CD4-positive, alpha-beta memory T cell (primary cell): ENCODE measurements at regions not wholly inside any gene's neighbourhood (a gene's known extent, or its start where the extent isn't known, plus 50 kb on each side); places are given as distances from the start of the nearest gene placed in this dataset.
A peak's percentile ranks its signal among the peaks of the same experiment; 100 is the strongest.

Source experiments
- CTCF ChIA-PET: fragments of 350-600 bp; sonication (Branson Sonifier 250); formaldehyde crosslinking; loops from one replicate; lab custom pipeline; 2021; ENCODE audit warnings: inconsistent platforms; ENCODE audit not compliant: partially characterized antibody; lab: Charles Lee
- POLR2A ChIA-PET: fragments of 350-600 bp; sonication (Branson Sonifier 250); formaldehyde crosslinking; loops from one replicate; lab custom pipeline; 2021; ENCODE audit not compliant: partially characterized antibody; lab: Charles Lee
- DNase-seq, 5 donors: peaks; one replicate each; pipeline versions ENCODE4 v3.0.0 to v3.0.0-alpha.2; 2020 to 2022; ENCODE audit warnings: mixed read lengths in 1 of 5
- H3K27ac ChIP-seq: one replicate; pipeline ENCODE4 v1.7.0; 2013; ENCODE audit warnings: low read depth, low read length
- H3K27me3 ChIP-seq: 2 replicates; pipeline ENCODE4 v1.7.0; 2013; ENCODE audit warnings: mild to moderate bottlenecking, low read length, moderate library complexity; ENCODE audit not compliant: insufficient read depth
- H3K36me3 ChIP-seq: 2 replicates; pipeline ENCODE4 v1.7.0; 2013; ENCODE audit warnings: mild to moderate bottlenecking, low read length, moderate library complexity; ENCODE audit not compliant: insufficient read depth
- H3K4me1 ChIP-seq: 2 replicates; pipeline ENCODE4 v1.7.0; 2013; ENCODE audit warnings: mild to moderate bottlenecking, low read length, moderate library complexity; ENCODE audit not compliant: insufficient read depth
- H3K4me3 ChIP-seq, 2 donors: one replicate each; pipeline ENCODE4 v1.7.0; 2013; ENCODE audit warnings: low read length in 2 of 2, mild to moderate bottlenecking in 1 of 2
- H3K9me3 ChIP-seq, 2 donors: one replicate each; pipeline ENCODE4 v1.7.0; 2013; ENCODE audit warnings: low read length in 2 of 2, control low read depth in 1 of 2; ENCODE audit not compliant: control insufficient read depth in 1 of 2
- H3K27ac Mint-ChIP-seq, 7 donors: one replicate each; pipeline ENCODE4 v1.8.0; 2020 to 2021; ENCODE audit warnings: mixed read lengths in 7 of 7, mild to moderate bottlenecking in 6 of 7, inconsistent platforms in 3 of 7, moderate library complexity in 3 of 7
- H3K27me3 Mint-ChIP-seq, 2 donors: one replicate each; pipeline ENCODE4 v1.8.0; 2020 to 2021; ENCODE audit warnings: mixed read lengths in 2 of 2
- H3K36me3 Mint-ChIP-seq, 2 donors: one replicate each; pipeline ENCODE4 v1.8.0; 2020 to 2021; ENCODE audit warnings: mixed read lengths in 2 of 2, inconsistent platforms in 1 of 2, mild to moderate bottlenecking in 1 of 2
- H3K4me1 Mint-ChIP-seq, 4 donors: one replicate each; pipeline ENCODE4 v1.8.0; 2020 to 2021; ENCODE audit warnings: mixed read lengths in 4 of 4, mild to moderate bottlenecking in 1 of 4
- H3K4me3 Mint-ChIP-seq, 8 donors: one replicate each; pipeline ENCODE4 v1.8.0; 2020 to 2021; ENCODE audit warnings: mixed read lengths in 8 of 8, mild to moderate bottlenecking in 7 of 8, moderate library complexity in 6 of 8, inconsistent platforms in 3 of 8
- H3K9me3 Mint-ChIP-seq, 8 donors: one replicate each; pipeline ENCODE4 v1.8.0; 2020 to 2021; ENCODE audit warnings: mixed read lengths in 8 of 8, mild to moderate bottlenecking in 5 of 8, inconsistent platforms in 3 of 8, moderate library complexity in 1 of 8
- intact Hi-C: fragments of 100-400 bp; cut with micrococcal nuclease; formaldehyde crosslinking; loops from one replicate; pipeline ENCODE4 v1.15.1; 2023

GRCh38 chr1:209384710-209385550 is 198.6 kb upstream of the CAMK1G start:
- no peaks in the 10 kb centered on the region for H3K36me3 Mint-ChIP-seq
- Histone ChIP-seq H3K4me3 (no peak overlapping the region), H3K27ac (no peak overlapping the region), H3K36me3 (no peaks in the 10 kb centered on the region), H3K9me3 (no peaks in the 10 kb centered on the region), H3K4me1 (no peaks in the 10 kb centered on the region), H3K27me3 (no peaks in the 10 kb centered on the region)
- peaks cover 2 to 7% of the 10 kb centered on the region in 2 donors for H3K27me3 Mint-ChIP-seq
- H3K4me1 Mint-ChIP-seq = no peaks in the 10 kb centered on the region
- intact Hi-C loops = no loop called here
- ChIA-PET POLR2A (no interaction called here), CTCF (interaction anchor here (1.3 kb wide), 1 partner anchor 76 kb away, joined by 3 read pairs; no protein-coding TSS in a partner anchor)
- no peak overlapping the region for H3K4me3 Mint-ChIP-seq
- no peak overlapping the region for H3K27ac Mint-ChIP-seq
- DNase-seq = no peak
- H3K9me3 Mint-ChIP-seq = peaks cover 0 to 2% (median 0%) of the 10 kb centered on the region in 8 donors

- H3K27me3 Mint-ChIP-seq = peaks cover 3 to 8% of the 10 kb centered on the region in 2 donors
- H3K36me3 Mint-ChIP-seq = no peaks in the 10 kb centered on the region
- H3K4me1 ChIP-seq = no peaks in the 10 kb centered on the region
- no peaks in the 10 kb centered on the region for H3K9me3 ChIP-seq
- CTCF ChIA-PET = no interaction called here
- POLR2A ChIA-PET = no interaction called here
- no peak overlapping the region for H3K4me3 ChIP-seq
- no peak for DNase-seq
- no peak overlapping the region for H3K27ac ChIP-seq
- H3K27ac Mint-ChIP-seq = no peak overlapping the region
- no peak overlapping the region for H3K4me3 Mint-ChIP-seq
- H3K36me3 ChIP-seq = no peaks in the 10 kb centered on the region
- H3K9me3 Mint-ChIP-seq = peaks cover 0 to 2% (median 0%) of the 10 kb centered on the region in 8 donors
- intact Hi-C loops = no loop called here
- H3K27me3 ChIP-seq = no peaks in the 10 kb centered on the region
- no peaks in the 10 kb centered on the region for H3K4me1 Mint-ChIP-seq
Observed at GRCh38 chr1:209386156-209386555, 197.4 kb upstream of the CAMK1G start.

GRCh38 chr1:209387271-209387968 is 196.1 kb upstream of the CAMK1G start:
- POLR2A ChIA-PET = no interaction called here
- no peak overlapping the region for H3K27ac ChIP-seq
- CTCF ChIA-PET = no interaction called here
- Mint-ChIP-seq H3K4me3 (no peak overlapping the region), H3K9me3 (peaks cover 0 to 2% (median 0%) of the 10 kb centered on the region in 8 donors), H3K27ac (no peak overlapping the region), H3K4me1 (no peaks in the 10 kb centered on the region), H3K27me3 (peaks cover 3 to 12% of the 10 kb centered on the region in 2 donors), H3K36me3 (no peaks in the 10 kb centered on the region)
- intact Hi-C loops = no loop called here
- H3K4me1 ChIP-seq = no peaks in the 10 kb centered on the region
- H3K36me3 ChIP-seq = no peaks in the 10 kb centered on the region
- no peaks in the 10 kb centered on the region for H3K9me3 ChIP-seq
- no peaks in the 10 kb centered on the region for H3K27me3 ChIP-seq
- H3K4me3 ChIP-seq = no peak overlapping the region
- no peak for DNase-seq

GRCh38 chr1:209387969-209388329 is 195.6 kb upstream of the CAMK1G start:
- H3K36me3 Mint-ChIP-seq = no peaks in the 10 kb centered on the region
- no peak for DNase-seq

GRCh38 chr1:209388358-209388757 is 195.2 kb upstream of the CAMK1G start:
- no peak for DNase-seq
- peak overlapping the region in 1 of 7 donors; percentile 74 for H3K27ac Mint-ChIP-seq
- no peaks in the 10 kb centered on the region for H3K36me3 Mint-ChIP-seq

More at GRCh38 chr1:209387969-209388329, 195.6 kb upstream of the CAMK1G start:
- Mint-ChIP-seq H3K27ac (no peak overlapping the region), H3K9me3 (peaks cover 0 to 2% (median 0%) of the 10 kb centered on the region in 8 donors), H3K4me1 (no peaks in the 10 kb centered on the region), H3K4me3 (no peak overlapping the region), H3K27me3 (peaks cover 3 to 14% of the 10 kb centered on the region in 2 donors)
- Histone ChIP-seq H3K27ac (no peak overlapping the region), H3K4me3 (no peak overlapping the region), H3K36me3 (no peaks in the 10 kb centered on the region), H3K9me3 (no peaks in the 10 kb centered on the region), H3K27me3 (no peaks in the 10 kb centered on the region), H3K4me1 (no peaks in the 10 kb centered on the region)
- ChIA-PET POLR2A (no interaction called here), CTCF (no interaction called here)
- intact Hi-C loops = no loop called here

DNA sequence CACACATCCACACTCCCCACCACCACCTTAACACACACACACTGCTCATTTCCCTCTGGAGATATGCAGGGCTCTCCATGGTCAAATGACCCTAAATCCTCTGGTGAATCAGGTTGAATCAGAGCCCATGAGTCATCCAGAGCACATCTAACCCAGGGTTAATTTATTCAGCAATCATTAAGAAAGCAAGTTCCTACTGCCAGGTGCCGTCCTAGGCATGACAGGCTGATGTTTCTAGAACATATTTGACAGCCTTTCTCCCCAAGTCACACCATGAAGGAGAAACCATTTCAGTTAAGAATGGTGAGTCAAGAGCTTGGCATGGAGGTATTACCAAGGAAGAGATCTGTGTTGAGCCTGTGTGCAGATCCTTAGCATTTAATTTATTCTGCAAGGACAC is 194.3 kb upstream of the CAMK1G start:
- CTCF ChIA-PET = no interaction called here
- no peak overlapping the region for H3K27ac ChIP-seq
- no peaks in the 10 kb centered on the region for H3K36me3 ChIP-seq
- POLR2A ChIA-PET = no interaction called here
- Mint-ChIP-seq H3K27me3 (peaks cover 10 to 19% of the 10 kb centered on the region in 2 donors), H3K9me3 (peaks cover 0 to 2% (median 0%) of the 10 kb centered on the region in 8 donors), H3K4me1 (no peaks in the 10 kb centered on the region), H3K4me3 (no peak overlapping the region), H3K36me3 (no peaks in the 10 kb centered on the region), H3K27ac (no peak overlapping the region)
- no peaks in the 10 kb centered on the region for H3K4me1 ChIP-seq
- no peak overlapping the region for H3K4me3 ChIP-seq
- intact Hi-C loops = no loop called here
- H3K27me3 ChIP-seq = no peaks in the 10 kb centered on the region
- no peaks in the 10 kb centered on the region for H3K9me3 ChIP-seq
- no peak for DNase-seq

More at GRCh38 chr1:209388358-209388757, 195.2 kb upstream of the CAMK1G start:
- no peak overlapping the region for H3K4me3 ChIP-seq
- peaks cover 0 to 2% (median 0%) of the 10 kb centered on the region in 8 donors for H3K9me3 Mint-ChIP-seq
- no peak overlapping the region for H3K27ac ChIP-seq
- no peak overlapping the region for H3K4me3 Mint-ChIP-seq
- H3K27me3 ChIP-seq = no peaks in the 10 kb centered on the region
- intact Hi-C loops = no loop called here
- no peaks in the 10 kb centered on the region for H3K9me3 ChIP-seq
- ChIA-PET CTCF (no interaction called here), POLR2A (no interaction called here)
- H3K27me3 Mint-ChIP-seq = peaks cover 7 to 18% of the 10 kb centered on the region in 2 donors
- no peaks in the 10 kb centered on the region for H3K4me1 Mint-ChIP-seq
- no peaks in the 10 kb centered on the region for H3K36me3 ChIP-seq
- H3K4me1 ChIP-seq = no peaks in the 10 kb centered on the region

- peaks cover 0 to 2% (median 0%) of the 10 kb centered on the region in 8 donors for H3K9me3 Mint-ChIP-seq
- ChIA-PET CTCF (no interaction called here), POLR2A (no interaction called here)
- H3K27ac Mint-ChIP-seq = no peak overlapping the region
- H3K36me3 ChIP-seq = no peaks in the 10 kb centered on the region
- no peaks in the 10 kb centered on the region for H3K9me3 ChIP-seq
- no peaks in the 10 kb centered on the region for H3K4me1 Mint-ChIP-seq
- no peak overlapping the region for H3K4me3 ChIP-seq
- intact Hi-C loops = no loop called here
- H3K36me3 Mint-ChIP-seq = no peaks in the 10 kb centered on the region
- H3K27me3 ChIP-seq = no peaks in the 10 kb centered on the region
- DNase-seq = no peak
- H3K4me3 Mint-ChIP-seq = no peak overlapping the region
- H3K4me1 ChIP-seq = no peaks in the 10 kb centered on the region
- peaks cover 10 to 22% of the 10 kb centered on the region in 2 donors for H3K27me3 Mint-ChIP-seq
- no peak overlapping the region for H3K27ac ChIP-seq
Observed at GRCh38 chr1:209389975-209390374, 193.5 kb upstream of the CAMK1G start.
